Hepatocyte (in vitro differentiated cells): ENCODE measurements at regions not wholly inside any gene's neighbourhood (a gene's known extent, or its start where the extent isn't known, plus 50 kb on each side); places are given as distances from the start of the nearest gene placed in this dataset.

Experiments used
- DNase-seq: peaks from one replicate; pipeline ENCODE4 v3.0.0-alpha.2; 2016; ENCODE audit warnings: low spot score
- H2AFZ ChIP-seq: fragments of 200-600 bp; sonication (generic); 2 replicates; pipeline ENCODE4 v1.6.0; 2016; ENCODE audit warnings: antibody characterized with exemption, mild to moderate bottlenecking
- H3K27ac ChIP-seq: fragments of 200-600 bp; sonication (generic); 2 replicates; pipeline ENCODE4 v1.5.1; 2016; ENCODE audit warnings: mild to moderate bottlenecking
- H3K27me3 ChIP-seq: fragments of 200-600 bp; sonication (generic); 2 replicates; pipeline ENCODE4 v1.6.1; 2016
- H3K36me3 ChIP-seq: fragments of 200-600 bp; sonication (generic); replicated peaks from 2 replicates; pipeline ENCODE4 v1.5.1; 2016; ENCODE audit warnings: low read depth; ENCODE audit not compliant: insufficient read depth
- H3K4me1 ChIP-seq: fragments of 200-600 bp; sonication (generic); 2 replicates; pipeline ENCODE4 v1.5.1; 2016; ENCODE audit warnings: mild to moderate bottlenecking, moderate library complexity; ENCODE audit not compliant: insufficient read depth
- H3K4me2 ChIP-seq: fragments of 200-600 bp; sonication (generic); 2 replicates; pipeline ENCODE4 v1.6.0; 2016
- H3K4me3 ChIP-seq: fragments of 200-600 bp; sonication (generic); 2 replicates; pipeline ENCODE4 v1.5.1; 2016; ENCODE audit warnings: mild to moderate bottlenecking
- H3K79me2 ChIP-seq: fragments of 200-600 bp; sonication (generic); 2 replicates; pipeline ENCODE4 v1.6.0; 2017; ENCODE audit warnings: mild to moderate bottlenecking
- H3K9me2 ChIP-seq: fragments of 200-600 bp; sonication (generic); replicated peaks from 2 replicates; pipeline ENCODE4 v1.6.0; 2017; ENCODE audit warnings: mild to moderate bottlenecking; ENCODE audit not compliant: insufficient read depth
- H3K9me3 ChIP-seq: fragments of 200-600 bp; sonication (generic); 2 replicates; pipeline ENCODE4 v1.5.1; 2016; ENCODE audit warnings: low read depth, mild to moderate bottlenecking
- H4K20me1 ChIP-seq: fragments of 200-600 bp; sonication (generic); 2 replicates; pipeline ENCODE4 v1.6.0; 2016; ENCODE audit warnings: mild to moderate bottlenecking; ENCODE audit not compliant: insufficient read depth, poor library complexity, severe bottlenecking
- EZH2 ChIP-seq: fragments of 200-600 bp; sonication (generic); IDR thresholded peaks from 2 replicates; pipeline ENCODE4 v1.6.1; 2016; ENCODE audit warnings: antibody characterized with exemption, mild to moderate bottlenecking, borderline replicate concordance
- EZH2phosphoT487 ChIP-seq: fragments of 200-600 bp; sonication (generic); IDR thresholded peaks from one replicate; pipeline ENCODE4 v1.6.1; 2018; ENCODE audit warnings: antibody characterized with exemption, mild to moderate bottlenecking, low read depth, moderate library complexity; ENCODE audit not compliant: unreplicated experiment, severe bottlenecking
- WGBS: methylation state at CpG from one replicate; pipeline ENCODE4 v1.1.6; 2016; ENCODE audit warnings: low lambda C conversion rate; ENCODE audit errors: missing lambda C conversion rate; 5-methylcytosine and 5-hydroxymethylcytosine counted together
- TF ChIP-seq, protein P1 (sequence below): fragments of 200-600 bp; sonication (generic); IDR thresholded peaks from 2 replicates; pipeline ENCODE4 v1.5.1; 2016; ENCODE audit warnings: antibody characterized with exemption, mild to moderate bottlenecking; ENCODE audit not compliant: poor library complexity

DNA sequence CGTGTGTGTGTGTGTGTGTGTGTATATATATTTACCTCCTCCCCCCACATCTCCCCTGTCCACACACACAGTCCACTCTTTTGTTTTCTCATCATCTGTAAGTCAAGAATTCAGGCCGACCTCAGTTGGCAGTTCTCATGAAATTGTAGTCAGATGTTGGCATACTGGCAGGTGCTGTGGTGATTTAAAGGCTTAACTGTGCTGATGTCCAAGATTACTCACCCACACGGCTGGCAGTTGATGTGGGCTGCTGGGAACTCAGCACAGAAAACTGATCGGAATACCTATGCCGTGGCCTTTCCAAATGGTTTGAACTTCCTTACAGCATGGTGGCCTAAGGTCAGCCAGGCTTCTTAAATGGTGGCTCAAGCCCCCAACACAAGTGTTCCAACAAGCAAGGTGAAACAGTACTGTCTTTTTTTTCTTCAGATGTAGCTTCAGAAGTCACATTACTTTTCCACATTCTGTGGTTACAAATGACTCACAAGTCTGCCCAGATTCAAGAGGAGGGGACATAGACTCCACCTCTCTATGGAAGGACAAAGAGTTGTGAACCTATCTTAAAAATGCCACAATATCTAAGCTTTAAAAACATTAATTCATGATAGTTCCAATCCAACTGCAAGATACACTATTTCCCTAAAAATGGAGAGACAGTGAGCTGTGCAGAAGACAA is 198.5 kb upstream of the HS3ST4 start:
- H3K4me1 ChIP-seq = no peaks in the 10 kb centered on the region
- no peak overlapping the region for H3K27ac ChIP-seq
- WGBS = 60% methylated on average over 5 of the region's 5 CpGs
- H3K4me2 ChIP-seq = no peak overlapping the region
- no peaks in the 10 kb centered on the region for H3K36me3 ChIP-seq
- no peak overlapping the region for H2AFZ ChIP-seq
- DNase-seq = no peak
- H3K27me3 ChIP-seq = no peaks in the 10 kb centered on the region
- H3K4me3 ChIP-seq = no peak overlapping the region
- no peaks in the 10 kb centered on the region for H4K20me1 ChIP-seq
- no peaks in the 10 kb centered on the region for H3K9me3 ChIP-seq
- no peaks in the 10 kb centered on the region for H3K79me2 ChIP-seq
- TF ChIP-seq EZH2 (no peak), EZH2phosphoT487 (no peak)
- TF ChIP-seq, protein P1, sequence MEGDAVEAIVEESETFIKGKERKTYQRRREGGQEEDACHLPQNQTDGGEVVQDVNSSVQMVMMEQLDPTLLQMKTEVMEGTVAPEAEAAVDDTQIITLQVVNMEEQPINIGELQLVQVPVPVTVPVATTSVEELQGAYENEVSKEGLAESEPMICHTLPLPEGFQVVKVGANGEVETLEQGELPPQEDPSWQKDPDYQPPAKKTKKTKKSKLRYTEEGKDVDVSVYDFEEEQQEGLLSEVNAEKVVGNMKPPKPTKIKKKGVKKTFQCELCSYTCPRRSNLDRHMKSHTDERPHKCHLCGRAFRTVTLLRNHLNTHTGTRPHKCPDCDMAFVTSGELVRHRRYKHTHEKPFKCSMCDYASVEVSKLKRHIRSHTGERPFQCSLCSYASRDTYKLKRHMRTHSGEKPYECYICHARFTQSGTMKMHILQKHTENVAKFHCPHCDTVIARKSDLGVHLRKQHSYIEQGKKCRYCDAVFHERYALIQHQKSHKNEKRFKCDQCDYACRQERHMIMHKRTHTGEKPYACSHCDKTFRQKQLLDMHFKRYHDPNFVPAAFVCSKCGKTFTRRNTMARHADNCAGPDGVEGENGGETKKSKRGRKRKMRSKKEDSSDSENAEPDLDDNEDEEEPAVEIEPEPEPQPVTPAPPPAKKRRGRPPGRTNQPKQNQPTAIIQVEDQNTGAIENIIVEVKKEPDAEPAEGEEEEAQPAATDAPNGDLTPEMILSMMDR = no peak
- H3K9me2 ChIP-seq = no peaks in the 10 kb centered on the region

DNA sequence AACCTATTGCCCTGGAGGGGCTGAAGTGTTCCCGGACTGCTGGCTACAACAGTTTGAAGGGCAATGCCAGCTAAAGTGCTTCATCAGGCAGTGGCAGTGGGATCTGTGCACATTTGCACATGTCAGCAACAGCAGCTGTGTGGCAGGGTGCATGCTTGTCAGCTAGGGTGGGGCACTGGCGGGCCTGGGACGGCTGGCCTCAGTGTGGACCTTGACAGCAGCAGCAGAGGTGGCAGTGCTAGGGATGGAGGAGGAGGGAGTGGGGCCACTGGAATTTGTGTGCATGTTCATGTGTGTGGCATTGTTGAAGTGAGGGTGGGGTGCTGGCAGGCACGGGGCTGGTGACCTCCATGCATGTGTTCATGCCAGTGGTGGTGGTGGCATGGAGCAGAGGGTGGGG is 203.3 kb upstream of the HS3ST4 start:
- Histone ChIP-seq H3K4me1 (no peaks in the 10 kb centered on the region), H2AFZ (no peak overlapping the region), H3K79me2 (no peaks in the 10 kb centered on the region), H3K36me3 (no peaks in the 10 kb centered on the region), H4K20me1 (no peaks in the 10 kb centered on the region), H3K4me2 (no peak overlapping the region), H3K9me2 (no peaks in the 10 kb centered on the region), H3K27me3 (no peaks in the 10 kb centered on the region), H3K4me3 (no peak overlapping the region), H3K9me3 (no peaks in the 10 kb centered on the region), H3K27ac (no peak overlapping the region)
- 96% methylated on average over 4 of the region's 4 CpGs for WGBS
- DNase-seq = no peak
- no peak for TF ChIP-seq EZH2
- TF ChIP-seq EZH2phosphoT487 = no peak
- TF ChIP-seq, protein P1 = no peak

DNA sequence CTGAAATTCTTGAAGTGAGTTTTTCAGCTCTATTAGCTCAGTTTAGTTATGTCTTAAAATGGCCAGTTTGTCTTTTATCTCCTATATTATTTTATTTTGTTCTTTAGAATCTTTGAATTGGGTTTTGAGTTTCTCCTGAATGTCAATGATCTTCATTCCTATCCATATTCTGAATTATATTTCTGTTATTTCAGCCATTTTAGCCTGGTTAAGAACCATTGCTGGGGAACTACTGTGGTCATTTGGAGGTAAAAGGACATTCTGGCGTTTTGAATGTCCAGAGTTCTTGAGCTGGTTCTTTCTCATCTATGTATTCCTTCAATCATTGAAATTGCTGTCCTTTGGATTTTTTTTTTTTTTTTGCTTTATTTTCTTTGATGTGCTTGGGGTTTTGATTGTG is 203.9 kb upstream of the HS3ST4 start:
- 0% methylated on average over 1 of the region's 1 CpG for WGBS
- no peak overlapping the region for H2AFZ ChIP-seq
- H3K79me2 ChIP-seq = no peaks in the 10 kb centered on the region
- no peaks in the 10 kb centered on the region for H3K9me3 ChIP-seq
- no peak for DNase-seq
- H3K4me2 ChIP-seq = no peak overlapping the region
- H3K27ac ChIP-seq = no peak overlapping the region
- no peaks in the 10 kb centered on the region for H3K36me3 ChIP-seq
- TF ChIP-seq, protein P1 = no peak
- no peak for TF ChIP-seq EZH2phosphoT487
- TF ChIP-seq EZH2 = no peak
- H3K9me2 ChIP-seq = no peaks in the 10 kb centered on the region
- H3K27me3 ChIP-seq = no peaks in the 10 kb centered on the region
- H4K20me1 ChIP-seq = no peaks in the 10 kb centered on the region
- no peak overlapping the region for H3K4me3 ChIP-seq
- H3K4me1 ChIP-seq = no peaks in the 10 kb centered on the region
